K562 (cell line): ENCODE measurements at regions not wholly inside any gene's neighbourhood (a gene's known extent, or its start where the extent isn't known, plus 50 kb on each side); places are given as distances from the start of the nearest gene placed in this dataset.

ENCODE experiments used
- ATAC-seq: fragments of 200-7000 bp; cut with Tn5 transposase; 3 replicates; pipeline ENCODE4 v1.9.1; 2020; ENCODE audit warnings: moderate library complexity
- BruUV-seq: library from RNA; stranded (reverse); fragments of 400-500 nt; replicated peaks from 2 replicates; lab custom pipeline; 2021; lab: Mats Ljungman, UMichigan
- CTCF ChIA-PET: fragments of 300-600 bp; formaldehyde crosslinking; extraction: SDS; loops from one replicate; lab custom pipeline; 2021; ENCODE audit warnings: low intra/inter-chr PET ratio; lab: Yijun Ruan, JAX
- POLR2A ChIA-PET: fragments of 300-600, 350-650 bp; sonication (Branson Sonifier 250); formaldehyde crosslinking; extraction: SDS; loops from one replicate; lab custom pipeline; 2021; ENCODE audit warnings: antibody characterized with exemption, inconsistent platforms; lab: Yijun Ruan, JAX
- DNase-seq, 4 experiments: peaks; one replicate each; pipeline versions ENCODE4 v3.0.0 to v3.0.0-alpha.2; 2011 to 2018; ENCODE audit warnings: low spot score in 3 of 4, mixed read lengths in 3 of 4; ENCODE audit errors: extremely low read depth in 1 of 4
- FAIRE-seq: peaks from 2 replicates; lab custom pipeline; 2011; peaks lifted over from hg19 to GRCh38; lab: Jason Lieb, UNC
- H2AFZ ChIP-seq: 2 replicates; pipeline ENCODE4 v1.6.0; 2011; ENCODE audit warnings: low read depth, low read length, control low read depth, inconsistent platforms
- H3K27ac ChIP-seq: fragments of 200-600 bp; 3 replicates; pipeline ENCODE4 v1.8.0; 2011; ENCODE audit warnings: low read depth, mild to moderate bottlenecking, control low read depth, inconsistent platforms, low read length, moderate library complexity, mixed read lengths; ENCODE audit errors: extremely low read depth
- H3K27me3 ChIP-seq, 2 experiments: fragments of 300-600 bp in 1 of 2; 2 replicates in 1 of 2; 3 replicates in 1 of 2; pipeline versions ENCODE4 v1.6.0 to v1.8.0; 2011; ENCODE audit warnings: inconsistent platforms in 2 of 2, low read length in 2 of 2, mild to moderate bottlenecking in 1 of 2, mixed read lengths in 1 of 2, moderate library complexity in 1 of 2; ENCODE audit not compliant: control insufficient read depth in 2 of 2, insufficient read depth in 2 of 2
- H3K36me3 ChIP-seq: fragments of 300-600 bp; 3 replicates; pipeline ENCODE4 v1.8.0; 2011; ENCODE audit warnings: mild to moderate bottlenecking, low read length, inconsistent platforms; ENCODE audit not compliant: control insufficient read depth, insufficient read depth
- H3K4me1 ChIP-seq, 2 experiments: fragments of 200-600 bp in 1 of 2; replicated peaks in 1 of 2; 2 replicates in 1 of 2; 3 replicates in 1 of 2; pipeline versions ENCODE4 v1.5.1 to v1.8.0; 2011; ENCODE audit warnings: inconsistent platforms in 2 of 2, low read length in 2 of 2, mild to moderate bottlenecking in 1 of 2, mixed read lengths in 1 of 2, moderate library complexity in 1 of 2; ENCODE audit not compliant: control insufficient read depth in 2 of 2, insufficient read depth in 2 of 2
- H3K4me2 ChIP-seq: 2 replicates; pipeline ENCODE4 v1.6.1; 2011; ENCODE audit warnings: low read length, control low read depth, inconsistent platforms, mixed read lengths; ENCODE audit not compliant: insufficient read depth
- H3K4me3 ChIP-seq: fragments of 200-600 bp; sonication (generic), shearing (Covaris generic); 2 replicates; pipeline ENCODE4 v1.5.1; 2016; ENCODE audit warnings: control low read depth, inconsistent platforms
- H3K79me2 ChIP-seq: fragments of 200-600 bp; 3 replicates; pipeline ENCODE4 v1.8.0; 2011; ENCODE audit warnings: low read length, inconsistent platforms; ENCODE audit not compliant: control insufficient read depth, insufficient read depth
- H3K9ac ChIP-seq, 2 experiments: 2 replicates each; pipeline versions ENCODE4 v1.6.0 to v1.6.1; 2011; ENCODE audit warnings: low read depth in 2 of 2, low read length in 2 of 2, control low read depth in 1 of 2, inconsistent platforms in 1 of 2, mild to moderate bottlenecking in 1 of 2, mixed read lengths in 1 of 2; ENCODE audit not compliant: insufficient read depth in 1 of 2
- H3K9me1 ChIP-seq: one replicate; pipeline ENCODE4 v1.6.0; 2011; ENCODE audit warnings: inconsistent platforms, mild to moderate bottlenecking, low read length, moderate library complexity; ENCODE audit not compliant: control insufficient read depth, insufficient read depth
- H3K9me3 ChIP-seq: replicated peaks from 2 replicates; pipeline ENCODE4 v1.5.1; 2011; ENCODE audit warnings: low read depth, low read length, inconsistent platforms; ENCODE audit not compliant: control insufficient read depth, insufficient read depth
- H4K20me1 ChIP-seq: replicated peaks from 2 replicates; pipeline ENCODE4 v1.6.1; 2011; ENCODE audit warnings: low read length, inconsistent platforms, mixed read lengths; ENCODE audit not compliant: control insufficient read depth, insufficient read depth
- ATF3 ChIP-seq, 2 experiments: fragments of 450-650 bp in 1 of 2; sonication (generic) in 1 of 2; formaldehyde crosslinking in 1 of 2; IDR thresholded peaks in 1 of 2; conservative IDR thresholded peaks in 1 of 2; 2 replicates each; pipeline versions ENCODE4 v1.6.1 to v1.8.1; 2016 to 2023; ENCODE audit warnings: mild to moderate bottlenecking in 2 of 2, moderate library complexity in 2 of 2, inconsistent platforms in 1 of 2, missing genetic modification reagents in 1 of 2
- CCNT2 ChIP-seq: IDR thresholded peaks from 2 replicates; pipeline ENCODE4 v1.6.1; 2011; ENCODE audit warnings: borderline replicate concordance, low read depth, mild to moderate bottlenecking, moderate library complexity, mixed read lengths, low read length; ENCODE audit not compliant: insufficient read length; ENCODE audit errors: extremely low read depth
- DIDO1 ChIP-seq: fragments of 450-650 bp; IDR thresholded peaks from 2 replicates; pipeline ENCODE4 v1.6.1; 2016; ENCODE audit warnings: low read depth, missing biosample characterization, missing genetic modification characterization
- FOXP4 ChIP-seq: sonication (generic); formaldehyde crosslinking; IDR thresholded peaks from 2 replicates; pipeline ENCODE4 v1.8.0; 2022; ENCODE audit warnings: mild to moderate bottlenecking, missing genetic modification reagents, borderline replicate concordance
- KLF16 ChIP-seq: IDR thresholded peaks from 2 replicates; pipeline ENCODE4 v1.6.1; 2016; ENCODE audit warnings: antibody characterized with exemption
- LCOR ChIP-seq: sonication (generic); formaldehyde crosslinking; IDR thresholded peaks from 2 replicates; pipeline ENCODE4 v1.8.0; 2022; ENCODE audit warnings: mild to moderate bottlenecking, missing genetic modification reagents
- NCOA4 ChIP-seq: fragments of 450-650 bp; IDR thresholded peaks from 2 replicates; pipeline ENCODE4 v1.6.1; 2018; ENCODE audit warnings: mild to moderate bottlenecking; ENCODE audit not compliant: partially characterized antibody
- NFE2L1 ChIP-seq: fragments of 450-650 bp; IDR thresholded peaks from 2 replicates; pipeline ENCODE4 v1.6.1; 2016; ENCODE audit warnings: missing genetic modification characterization, low read depth, mild to moderate bottlenecking, missing compliant biosample characterization, moderate library complexity, borderline replicate concordance
- SRSF1 ChIP-seq: fragments of 200-400 bp; formaldehyde crosslinking; IDR thresholded peaks from 2 replicates; pipeline ENCODE4 v1.6.1; 2017; ENCODE audit warnings: mild to moderate bottlenecking, low read depth, low read length, moderate library complexity
- THAP7 ChIP-seq: fragments of 250-450 bp; sonication (Bioruptor Pico); IDR thresholded peaks from 2 replicates; pipeline ENCODE4 v1.5.0; 2021
- ZNF140 ChIP-seq: fragments of 250-450 bp; sonication (Bioruptor Pico); IDR thresholded peaks from 2 replicates; pipeline ENCODE4 v1.8.0; 2021; ENCODE audit warnings: moderate library complexity, mild to moderate bottlenecking, inconsistent platforms
- ZNF24 ChIP-seq: fragments of 450-650 bp; IDR thresholded peaks from 2 replicates; pipeline ENCODE4 v1.6.1; 2016
- WGBS: fragments of 100-300 bp; shearing (Covaris generic); methylation state at CpG from one replicate; pipeline ENCODE4 v1.1.6; 2016; ENCODE audit warnings: low coverage, mixed read lengths; ENCODE audit not compliant: insufficient coverage; ENCODE audit errors: missing lambda C conversion rate; 5-methylcytosine and 5-hydroxymethylcytosine counted together
- in situ Hi-C: fragments of 300-500 bp; cut with MboI; formaldehyde crosslinking; loops from 4 replicates; pipeline ENCODE4 v1.15.0; 2018; ENCODE audit warnings: inconsistent platforms, mixed read lengths
- intact Hi-C: fragments of 100-400 bp; cut with micrococcal nuclease; formaldehyde crosslinking; loops from 2 replicates; pipeline ENCODE4 v1.14.2; 2022
- TF ChIP-seq, protein P1 (sequence below): sonication (generic); formaldehyde crosslinking; IDR thresholded peaks from 2 replicates; pipeline ENCODE4 v1.8.0; 2022; ENCODE audit warnings: mild to moderate bottlenecking, missing genetic modification reagents
- TF ChIP-seq, protein P2 (sequence below): sonication (generic); formaldehyde crosslinking; IDR thresholded peaks from 2 replicates; pipeline ENCODE4 v1.4.0; 2020; ENCODE audit warnings: mild to moderate bottlenecking, missing genetic modification reagents

- H3K9me3 ChIP-seq, result no peaks in the 10 kb centered on the region
- DNase-seq, result no peak
- H4K20me1 ChIP-seq, result no peaks in the 10 kb centered on the region
- in situ Hi-C loops (no loop called here), intact Hi-C loops (no loop called here)
- peaks cover 0 to 3% of the 10 kb centered on the region in 2 experiments; a peak in 3 of 5 replicates for H3K4me1 ChIP-seq
- no peak overlapping the region for H3K9ac ChIP-seq
- ChIA-PET POLR2A (no interaction called here), CTCF (no interaction called here)
- H3K79me2 ChIP-seq, result no peaks in the 10 kb centered on the region
- H3K27me3 ChIP-seq, result peaks cover 0 to 4% of the 10 kb centered on the region in 2 experiments; a peak in 2 of 5 replicates
- no peak for FAIRE-seq
- no peak for ATAC-seq
- H3K4me3 ChIP-seq, result no peak overlapping the region
- no peaks in the 10 kb centered on the region for H3K36me3 ChIP-seq
- no peak overlapping the region for H3K4me2 ChIP-seq
- BruUV-seq, result no TSS peak
- no peak overlapping the region for H3K27ac ChIP-seq
- H2AFZ ChIP-seq, result no peak overlapping the region
- 33% methylated on average over 3 of the region's 3 CpGs for WGBS
- H3K9me1 ChIP-seq, result no peaks in the 10 kb centered on the region
- TF ChIP-seq ATF3 (IDR thresholded peaks at IDR 0.05) (peak; percentile 31; the same call in 1 of the 2 replicates), ATF3 (CRISPR knock-in tag; conservative IDR thresholded peaks at IDR 0.05) (no peak), DIDO1 (tag) (no peak), KLF16 (no peak), SRSF1 (no peak), LCOR (CRISPR knock-in tag) (no peak), THAP7 (CRISPR knock-in tag) (no peak), ZNF140 (no peak), NCOA4 (no peak), FOXP4 (CRISPR knock-in tag) (no peak), ZNF24 (no peak), CCNT2 (no peak), NFE2L1 (tag) (0 out of 2 replicates have a peak, but pooled peaks have one; percentile 9)
- TF ChIP-seq, protein P1, sequence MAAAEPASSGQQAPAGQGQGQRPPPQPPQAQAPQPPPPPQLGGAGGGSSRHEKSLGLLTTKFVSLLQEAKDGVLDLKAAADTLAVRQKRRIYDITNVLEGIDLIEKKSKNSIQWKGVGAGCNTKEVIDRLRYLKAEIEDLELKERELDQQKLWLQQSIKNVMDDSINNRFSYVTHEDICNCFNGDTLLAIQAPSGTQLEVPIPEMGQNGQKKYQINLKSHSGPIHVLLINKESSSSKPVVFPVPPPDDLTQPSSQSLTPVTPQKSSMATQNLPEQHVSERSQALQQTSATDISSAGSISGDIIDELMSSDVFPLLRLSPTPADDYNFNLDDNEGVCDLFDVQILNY, result no peak
- TF ChIP-seq, protein P2, sequence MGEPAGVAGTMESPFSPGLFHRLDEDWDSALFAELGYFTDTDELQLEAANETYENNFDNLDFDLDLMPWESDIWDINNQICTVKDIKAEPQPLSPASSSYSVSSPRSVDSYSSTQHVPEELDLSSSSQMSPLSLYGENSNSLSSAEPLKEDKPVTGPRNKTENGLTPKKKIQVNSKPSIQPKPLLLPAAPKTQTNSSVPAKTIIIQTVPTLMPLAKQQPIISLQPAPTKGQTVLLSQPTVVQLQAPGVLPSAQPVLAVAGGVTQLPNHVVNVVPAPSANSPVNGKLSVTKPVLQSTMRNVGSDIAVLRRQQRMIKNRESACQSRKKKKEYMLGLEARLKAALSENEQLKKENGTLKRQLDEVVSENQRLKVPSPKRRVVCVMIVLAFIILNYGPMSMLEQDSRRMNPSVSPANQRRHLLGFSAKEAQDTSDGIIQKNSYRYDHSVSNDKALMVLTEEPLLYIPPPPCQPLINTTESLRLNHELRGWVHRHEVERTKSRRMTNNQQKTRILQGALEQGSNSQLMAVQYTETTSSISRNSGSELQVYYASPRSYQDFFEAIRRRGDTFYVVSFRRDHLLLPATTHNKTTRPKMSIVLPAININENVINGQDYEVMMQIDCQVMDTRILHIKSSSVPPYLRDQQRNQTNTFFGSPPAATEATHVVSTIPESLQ (CRISPR knock-in tag), result no peak
These were observed 109.1 kb upstream of the TNS3 start for GRCh38 chr7:47690902-47691558.
